T-helper 1 cell treated with Interleukin-12 subunit alpha and Interleukin-12 subunit beta and Interleukin-4 antibody, amounts not matched to agents 30 μg/mL and 1 μg/mL, for 36 hours (primary cell): ENCODE measurements at regions not wholly inside any gene's neighbourhood (a gene's known extent, or its start where the extent isn't known, plus 50 kb on each side); places are given as distances from the start of the nearest gene placed in this dataset.

Source experiments
- H3K27ac Mint-ChIP-seq: one replicate; pipeline ENCODE4 v1.8.0; 2021; ENCODE audit warnings: mild to moderate bottlenecking, mixed read lengths
- H3K27me3 Mint-ChIP-seq: one replicate; pipeline ENCODE4 v1.8.0; 2021; ENCODE audit warnings: low read depth, mixed read lengths
- H3K36me3 Mint-ChIP-seq: one replicate; pipeline ENCODE4 v1.8.0; 2021; ENCODE audit warnings: low read depth, mixed read lengths
- H3K4me1 Mint-ChIP-seq: one replicate; pipeline ENCODE4 v1.8.0; 2021; ENCODE audit warnings: low read depth, mixed read lengths
- H3K4me3 Mint-ChIP-seq: one replicate; pipeline ENCODE4 v1.8.0; 2021; ENCODE audit warnings: mild to moderate bottlenecking, moderate library complexity, mixed read lengths
- H3K9me3 Mint-ChIP-seq: one replicate; pipeline ENCODE4 v1.8.0; 2021; ENCODE audit warnings: mixed read lengths

- Mint-ChIP-seq H3K27ac (no peak overlapping the region), H3K4me1 (no peaks in the 10 kb centered on the region), H3K27me3 (no peaks in the 10 kb centered on the region), H3K9me3 (no peaks in the 10 kb centered on the region), H3K36me3 (no peaks in the 10 kb centered on the region), H3K4me3 (no peak overlapping the region)
Observed at GRCh38 chr13:47413526-47413925, 516.7 kb upstream of the HTR2A start.

GRCh38 chr13:47413112-47413511 is 516.3 kb upstream of the HTR2A start:
- Mint-ChIP-seq H3K27ac (no peak overlapping the region), H3K27me3 (no peaks in the 10 kb centered on the region), H3K4me3 (no peak overlapping the region), H3K36me3 (no peaks in the 10 kb centered on the region), H3K4me1 (no peaks in the 10 kb centered on the region), H3K9me3 (no peaks in the 10 kb centered on the region)

DNA sequence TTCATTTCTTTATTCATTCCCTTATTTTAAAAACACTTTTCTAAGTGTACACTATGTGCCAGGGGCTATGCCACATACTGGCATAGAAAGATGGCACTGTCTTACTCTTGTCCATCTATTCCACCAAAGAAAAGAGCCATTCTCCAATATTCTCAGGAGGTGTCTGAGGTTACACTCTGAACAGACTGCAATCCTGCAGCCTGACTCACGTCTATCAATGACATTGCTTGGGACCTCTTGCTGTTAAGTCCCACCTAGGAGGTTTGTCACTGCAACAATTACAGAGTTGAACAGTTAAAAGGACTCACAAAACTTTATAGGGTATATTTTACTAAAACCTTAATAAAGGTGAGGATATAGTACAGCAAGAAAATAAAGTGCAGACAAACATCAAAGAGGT is 512.9 kb upstream of the HTR2A start:
- Mint-ChIP-seq H3K27ac (no peak overlapping the region), H3K36me3 (no peaks in the 10 kb centered on the region), H3K4me3 (no peak overlapping the region), H3K4me1 (no peaks in the 10 kb centered on the region), H3K27me3 (no peaks in the 10 kb centered on the region), H3K9me3 (no peaks in the 10 kb centered on the region)

- Mint-ChIP-seq H3K27ac (no peak overlapping the region), H3K27me3 (no peaks in the 10 kb centered on the region), H3K9me3 (no peaks in the 10 kb centered on the region), H3K4me3 (no peak overlapping the region), H3K36me3 (no peaks in the 10 kb centered on the region), H3K4me1 (no peaks in the 10 kb centered on the region)
Observed at GRCh38 chr13:47408546-47409319, 511.9 kb upstream of the HTR2A start.

DNA sequence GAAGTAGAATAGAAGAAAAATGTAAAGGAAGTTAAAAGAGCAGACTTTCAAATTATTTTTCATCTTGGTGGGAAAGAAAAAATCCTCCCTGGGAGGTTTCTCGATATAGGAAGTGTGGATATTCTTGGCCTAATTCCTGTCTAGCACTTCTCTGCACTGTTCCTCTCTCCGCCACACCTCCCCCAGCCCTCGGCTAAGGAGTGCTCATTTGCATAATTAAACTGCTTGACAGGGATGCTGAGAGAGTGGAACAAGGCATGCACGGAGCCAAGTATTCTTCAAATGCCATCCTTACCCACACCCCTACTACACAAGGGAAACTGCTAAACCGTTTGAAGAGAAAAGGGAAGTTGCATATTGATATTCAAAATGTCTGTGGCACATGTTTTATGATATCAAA is 511.0 kb upstream of the HTR2A start:
- H3K27me3 Mint-ChIP-seq = no peaks in the 10 kb centered on the region
- H3K4me1 Mint-ChIP-seq = no peaks in the 10 kb centered on the region
- no peak overlapping the region for H3K4me3 Mint-ChIP-seq
- H3K27ac Mint-ChIP-seq = no peak overlapping the region
- H3K9me3 Mint-ChIP-seq = no peaks in the 10 kb centered on the region
- no peaks in the 10 kb centered on the region for H3K36me3 Mint-ChIP-seq

- Mint-ChIP-seq H3K4me1 (peaks cover 3% of the 10 kb centered on the region), H3K4me3 (no peak overlapping the region), H3K36me3 (no peaks in the 10 kb centered on the region), H3K27me3 (no peaks in the 10 kb centered on the region), H3K9me3 (peaks cover 3% of the 10 kb centered on the region), H3K27ac (no peak overlapping the region)
Observed at GRCh38 chr13:47399599-47399998, 502.7 kb upstream of the HTR2A start.

- Mint-ChIP-seq H3K27me3 (no peaks in the 10 kb centered on the region), H3K9me3 (peaks cover 4% of the 10 kb centered on the region), H3K36me3 (no peaks in the 10 kb centered on the region), H3K4me3 (no peak overlapping the region), H3K27ac (no peak overlapping the region), H3K4me1 (peaks cover 3% of the 10 kb centered on the region)
Observed at GRCh38 chr13:47397739-47398138, 500.9 kb upstream of the HTR2A start.

GRCh38 chr13:47396915-47397314 is 500.1 kb upstream of the HTR2A start:
- Mint-ChIP-seq H3K36me3 (no peaks in the 10 kb centered on the region), H3K27me3 (no peaks in the 10 kb centered on the region), H3K4me3 (no peak overlapping the region), H3K4me1 (peaks cover 3% of the 10 kb centered on the region), H3K27ac (no peak overlapping the region), H3K9me3 (peaks cover 4% of the 10 kb centered on the region)

DNA sequence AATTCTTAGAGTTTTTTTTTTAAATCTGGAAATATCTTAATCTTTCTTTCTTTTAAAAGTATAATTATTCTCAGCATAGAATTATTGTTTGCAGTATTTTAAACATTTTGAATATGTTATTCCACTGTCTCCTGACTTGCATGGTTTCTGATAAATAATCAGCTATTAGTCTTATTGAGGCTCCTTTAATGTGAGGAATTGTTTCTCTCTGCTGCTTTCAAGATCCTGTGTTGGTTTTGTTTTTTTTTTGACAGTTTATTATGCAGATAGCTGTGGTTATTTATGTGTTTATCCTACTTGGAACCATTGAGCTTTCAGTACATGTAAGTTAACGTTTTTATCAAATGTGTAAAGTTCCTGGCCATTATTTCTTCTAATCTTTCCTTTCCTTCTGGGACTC is 477.9 kb upstream of the HTR2A start:
- Mint-ChIP-seq H3K4me3 (no peak overlapping the region), H3K27ac (no peak overlapping the region), H3K36me3 (no peaks in the 10 kb centered on the region), H3K4me1 (no peaks in the 10 kb centered on the region), H3K9me3 (peaks cover 5% of the 10 kb centered on the region), H3K27me3 (no peaks in the 10 kb centered on the region)

GRCh38 chr13:47372751-47373150 is 475.9 kb upstream of the HTR2A start:
- Mint-ChIP-seq H3K4me1 (no peaks in the 10 kb centered on the region), H3K36me3 (no peaks in the 10 kb centered on the region), H3K9me3 (peaks cover 19% of the 10 kb centered on the region), H3K4me3 (no peak overlapping the region), H3K27ac (no peak overlapping the region), H3K27me3 (no peaks in the 10 kb centered on the region)

DNA sequence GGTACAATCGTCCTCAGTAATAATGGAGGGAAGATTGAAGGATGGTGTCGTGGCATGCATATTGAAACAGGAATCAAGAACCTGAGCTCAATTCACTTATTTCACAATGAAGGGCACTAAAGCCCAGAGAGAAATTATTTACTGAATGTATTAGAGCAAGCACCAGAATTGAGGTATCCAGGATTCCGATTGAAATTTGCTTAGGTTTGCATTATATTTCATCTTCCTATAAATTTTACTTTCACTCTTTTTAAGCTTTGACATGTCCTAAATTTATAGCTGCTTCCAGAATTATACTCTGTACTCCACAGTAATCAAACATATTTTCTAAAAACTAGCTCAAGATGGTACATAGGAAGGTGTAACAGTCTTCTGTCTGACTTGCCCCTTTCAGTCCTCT is 454.9 kb upstream of the HTR2A start:
- H3K27ac Mint-ChIP-seq = no peak overlapping the region
- H3K9me3 Mint-ChIP-seq = peaks cover 13% of the 10 kb centered on the region
- no peaks in the 10 kb centered on the region for H3K36me3 Mint-ChIP-seq
- no peak overlapping the region for H3K4me3 Mint-ChIP-seq
- H3K27me3 Mint-ChIP-seq = no peaks in the 10 kb centered on the region
- H3K4me1 Mint-ChIP-seq = no peaks in the 10 kb centered on the region

DNA sequence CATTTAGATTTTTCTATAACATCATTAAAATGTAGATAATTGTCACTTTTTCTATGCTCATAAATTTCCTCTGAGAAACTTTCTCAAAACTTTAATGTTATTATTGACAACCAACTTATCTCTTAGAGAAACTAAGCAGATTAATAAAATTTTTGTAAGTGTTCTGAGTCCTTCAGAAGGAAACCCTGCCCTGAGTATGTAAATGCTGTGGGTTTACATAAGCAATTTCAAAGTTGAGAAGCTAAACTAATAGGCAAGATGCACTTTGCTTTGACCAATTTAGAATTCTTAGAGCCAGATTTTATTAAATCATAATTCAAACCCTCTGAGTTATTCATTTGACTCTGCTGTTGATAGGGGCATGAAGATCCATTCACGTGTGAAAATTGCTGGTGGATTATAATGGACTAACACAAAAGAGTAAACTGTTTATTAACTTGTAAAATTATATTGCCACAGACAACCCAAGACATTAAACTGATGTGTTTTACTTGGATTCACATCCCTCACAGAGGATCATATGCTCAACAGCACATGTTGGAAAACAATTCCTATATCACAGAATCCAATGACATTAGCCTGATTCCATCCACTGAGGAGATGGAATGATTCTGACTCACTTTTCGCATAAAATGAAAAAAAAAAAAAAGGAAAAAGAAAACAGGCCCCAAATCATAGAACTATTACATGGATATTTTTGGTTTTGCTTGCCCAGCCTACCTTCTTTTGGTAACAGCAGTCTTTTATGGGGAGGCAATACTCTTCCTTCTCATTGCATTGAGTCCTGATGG is 453.7 kb upstream of the HTR2A start:
- Mint-ChIP-seq H3K4me1 (no peaks in the 10 kb centered on the region), H3K27me3 (no peaks in the 10 kb centered on the region), H3K27ac (no peak overlapping the region), H3K9me3 (peaks cover under 1% of the 10 kb centered on the region), H3K4me3 (no peak overlapping the region), H3K36me3 (no peaks in the 10 kb centered on the region)

GRCh38 chr13:47349211-47349610 is 452.4 kb upstream of the HTR2A start:
- no peak overlapping the region for H3K4me3 Mint-ChIP-seq

GRCh38 chr13:47337781-47338507 is 441.1 kb upstream of the HTR2A start:
- Mint-ChIP-seq H3K27me3 (no peaks in the 10 kb centered on the region), H3K4me3 (no peak overlapping the region), H3K27ac (no peak overlapping the region)

More at GRCh38 chr13:47349211-47349610, 452.4 kb upstream of the HTR2A start:
- H3K9me3 Mint-ChIP-seq = no peaks in the 10 kb centered on the region
- H3K27me3 Mint-ChIP-seq = no peaks in the 10 kb centered on the region
- H3K4me1 Mint-ChIP-seq = no peaks in the 10 kb centered on the region
- no peaks in the 10 kb centered on the region for H3K36me3 Mint-ChIP-seq
- H3K27ac Mint-ChIP-seq = no peak overlapping the region

GRCh38 chr13:47334173-47334572 is 437.3 kb upstream of the HTR2A start:
- Mint-ChIP-seq H3K36me3 (no peaks in the 10 kb centered on the region), H3K27ac (no peak overlapping the region), H3K27me3 (no peaks in the 10 kb centered on the region), H3K4me3 (no peak overlapping the region), H3K9me3 (peaks cover 4% of the 10 kb centered on the region), H3K4me1 (no peaks in the 10 kb centered on the region)

More at GRCh38 chr13:47337781-47338507, 441.1 kb upstream of the HTR2A start:
- H3K4me1 Mint-ChIP-seq = no peaks in the 10 kb centered on the region
- H3K36me3 Mint-ChIP-seq = no peaks in the 10 kb centered on the region
- H3K9me3 Mint-ChIP-seq = peaks cover 7% of the 10 kb centered on the region
